Loucy (cell line): ENCODE measurements at regions not wholly inside any gene's neighbourhood (a gene's known extent, or its start where the extent isn't known, plus 50 kb on each side); places are given as distances from the start of the nearest gene placed in this dataset.

Experiments used
- H2AFZ ChIP-seq: fragments of 200-600 bp; sonication (generic); 2 replicates; pipeline ENCODE4 v1.6.0; 2016; ENCODE audit warnings: antibody characterized with exemption, mild to moderate bottlenecking, low read length, moderate library complexity
- H3F3A ChIP-seq: fragments of 200-600 bp; 2 replicates; pipeline ENCODE4 v1.6.0; 2016; ENCODE audit warnings: antibody characterized with exemption, low read depth, mild to moderate bottlenecking
- H3K27me3 ChIP-seq: fragments of 200-600 bp; sonication (generic); 2 replicates; pipeline ENCODE4 v1.6.1; 2014; ENCODE audit warnings: low read length, mild to moderate bottlenecking; ENCODE audit not compliant: insufficient read depth, poor library complexity, severe bottlenecking
- H3K36me3 ChIP-seq: fragments of 200-600 bp; sonication (generic); 2 replicates; pipeline ENCODE4 v1.6.1; 2016; ENCODE audit warnings: low read length; ENCODE audit not compliant: insufficient read depth
- H3K4me1 ChIP-seq: fragments of 200-600 bp; sonication (generic); 2 replicates; pipeline ENCODE4 v1.5.1; 2014; ENCODE audit warnings: low read length, mild to moderate bottlenecking; ENCODE audit not compliant: insufficient read depth, poor library complexity, severe bottlenecking
- H3K4me2 ChIP-seq: fragments of 200-600 bp; sonication (generic); 2 replicates; pipeline ENCODE4 v1.6.0; 2014; ENCODE audit warnings: antibody characterized with exemption, low read length, low read depth, mild to moderate bottlenecking; ENCODE audit not compliant: poor library complexity, severe bottlenecking
- H3K4me3 ChIP-seq: fragments of 200-600 bp; sonication (generic); 2 replicates; pipeline ENCODE4 v1.5.1; 2014; ENCODE audit warnings: low read length, mild to moderate bottlenecking, mixed read lengths; ENCODE audit not compliant: poor library complexity, severe bottlenecking
- H3K79me2 ChIP-seq: fragments of 200-600 bp; sonication (generic); 2 replicates; pipeline ENCODE4 v1.6.1; 2014; ENCODE audit warnings: low read length; ENCODE audit not compliant: insufficient read depth
- H3K9ac ChIP-seq: fragments of 200-600 bp; sonication (generic); 2 replicates; pipeline ENCODE4 v1.6.0; 2014; ENCODE audit warnings: mild to moderate bottlenecking, low read depth, low read length, moderate library complexity; ENCODE audit not compliant: poor library complexity, severe bottlenecking
- H3K9me2 ChIP-seq: fragments of 200-600 bp; sonication (generic); replicated peaks from 2 replicates; pipeline ENCODE4 v1.6.1; 2016; ENCODE audit warnings: low read depth, low read length, mixed read lengths
- H3K9me3 ChIP-seq: fragments of 200-600 bp; sonication (generic); 2 replicates; pipeline ENCODE4 v1.6.1; 2014; ENCODE audit warnings: mild to moderate bottlenecking, antibody characterized with exemption, low read length, low read depth; ENCODE audit not compliant: insufficient read depth
- H4K20me1 ChIP-seq: fragments of 200-600 bp; sonication (generic); 2 replicates; pipeline ENCODE4 v1.6.0; 2014; ENCODE audit warnings: antibody characterized with exemption, low read length, mild to moderate bottlenecking; ENCODE audit not compliant: insufficient read depth, poor library complexity, severe bottlenecking
- EZH2phosphoT487 ChIP-seq: fragments of 200-600 bp; IDR thresholded peaks from 2 replicates; pipeline ENCODE4 v1.6.1; 2018; ENCODE audit warnings: antibody characterized with exemption, mild to moderate bottlenecking, moderate library complexity, borderline replicate concordance
- TF ChIP-seq, protein P1 (sequence below): fragments of 200-600 bp; sonication (generic); conservative IDR thresholded peaks from 2 replicates; pipeline ENCODE4 v1.5.1; 2014; ENCODE audit warnings: mild to moderate bottlenecking, antibody characterized with exemption, low read length

DNA sequence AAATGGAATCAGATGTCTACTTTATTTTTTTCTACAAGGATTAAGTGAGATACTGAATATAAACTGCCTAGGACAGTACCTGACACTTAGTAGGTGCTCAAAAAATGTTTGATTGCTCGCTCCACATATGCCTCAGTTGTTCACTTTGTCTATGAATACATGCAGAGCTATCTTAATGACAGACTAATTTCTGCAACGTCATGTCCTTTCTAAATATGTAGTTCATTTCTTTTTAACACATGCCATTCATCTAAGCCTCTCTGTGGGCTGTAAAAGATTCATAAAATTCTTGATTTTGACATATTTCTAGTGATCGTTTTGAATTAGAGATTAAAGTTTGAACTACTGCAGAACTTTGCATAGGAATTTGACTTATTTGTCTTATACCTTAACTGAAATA, 176.3 kb upstream of the STXBP6 start:
- Histone ChIP-seq H4K20me1 (no peaks in the 10 kb centered on the region), H3K9me2 (no peaks in the 10 kb centered on the region), H3K4me3 (no peak overlapping the region), H3K4me2 (no peak overlapping the region), H2AFZ (no peak overlapping the region), H3K4me1 (no peaks in the 10 kb centered on the region), H3K79me2 (no peaks in the 10 kb centered on the region), H3F3A (no peaks in the 10 kb centered on the region), H3K27me3 (peaks cover 15% of the 10 kb centered on the region), H3K9me3 (no peaks in the 10 kb centered on the region), H3K9ac (no peak overlapping the region), H3K36me3 (no peaks in the 10 kb centered on the region)
- no peak for TF ChIP-seq EZH2phosphoT487
- TF ChIP-seq, protein P1, sequence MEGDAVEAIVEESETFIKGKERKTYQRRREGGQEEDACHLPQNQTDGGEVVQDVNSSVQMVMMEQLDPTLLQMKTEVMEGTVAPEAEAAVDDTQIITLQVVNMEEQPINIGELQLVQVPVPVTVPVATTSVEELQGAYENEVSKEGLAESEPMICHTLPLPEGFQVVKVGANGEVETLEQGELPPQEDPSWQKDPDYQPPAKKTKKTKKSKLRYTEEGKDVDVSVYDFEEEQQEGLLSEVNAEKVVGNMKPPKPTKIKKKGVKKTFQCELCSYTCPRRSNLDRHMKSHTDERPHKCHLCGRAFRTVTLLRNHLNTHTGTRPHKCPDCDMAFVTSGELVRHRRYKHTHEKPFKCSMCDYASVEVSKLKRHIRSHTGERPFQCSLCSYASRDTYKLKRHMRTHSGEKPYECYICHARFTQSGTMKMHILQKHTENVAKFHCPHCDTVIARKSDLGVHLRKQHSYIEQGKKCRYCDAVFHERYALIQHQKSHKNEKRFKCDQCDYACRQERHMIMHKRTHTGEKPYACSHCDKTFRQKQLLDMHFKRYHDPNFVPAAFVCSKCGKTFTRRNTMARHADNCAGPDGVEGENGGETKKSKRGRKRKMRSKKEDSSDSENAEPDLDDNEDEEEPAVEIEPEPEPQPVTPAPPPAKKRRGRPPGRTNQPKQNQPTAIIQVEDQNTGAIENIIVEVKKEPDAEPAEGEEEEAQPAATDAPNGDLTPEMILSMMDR: no peak

DNA sequence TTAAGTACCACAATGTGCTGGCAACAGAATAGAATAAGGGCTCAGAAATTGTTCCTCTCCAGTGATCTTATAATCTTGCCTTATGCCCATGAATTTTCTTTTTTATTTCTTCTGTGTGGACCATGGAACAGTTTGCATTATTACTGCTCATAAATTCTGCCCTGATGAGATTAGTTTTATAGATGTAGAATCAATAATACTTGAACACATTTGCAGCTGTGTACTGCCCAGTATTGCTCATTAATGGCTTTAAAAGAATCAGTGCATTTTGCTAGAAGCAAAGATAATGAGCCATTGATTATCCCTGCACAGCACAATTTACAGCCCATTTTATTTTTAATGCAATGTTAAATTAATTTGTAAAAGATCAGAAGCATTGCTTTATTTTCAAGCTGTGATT, 172.3 kb upstream of the STXBP6 start:
- Histone ChIP-seq H3K9me2 (no peaks in the 10 kb centered on the region), H3K4me1 (no peaks in the 10 kb centered on the region), H3K9me3 (no peaks in the 10 kb centered on the region), H3K4me3 (no peak overlapping the region), H3K36me3 (no peaks in the 10 kb centered on the region), H3F3A (no peaks in the 10 kb centered on the region), H3K4me2 (no peak overlapping the region), H3K9ac (no peak overlapping the region), H3K79me2 (no peaks in the 10 kb centered on the region), H3K27me3 (peaks cover 15% of the 10 kb centered on the region), H4K20me1 (no peaks in the 10 kb centered on the region), H2AFZ (no peak overlapping the region)
- TF ChIP-seq, protein P1: no peak
- TF ChIP-seq EZH2phosphoT487: no peak

DNA sequence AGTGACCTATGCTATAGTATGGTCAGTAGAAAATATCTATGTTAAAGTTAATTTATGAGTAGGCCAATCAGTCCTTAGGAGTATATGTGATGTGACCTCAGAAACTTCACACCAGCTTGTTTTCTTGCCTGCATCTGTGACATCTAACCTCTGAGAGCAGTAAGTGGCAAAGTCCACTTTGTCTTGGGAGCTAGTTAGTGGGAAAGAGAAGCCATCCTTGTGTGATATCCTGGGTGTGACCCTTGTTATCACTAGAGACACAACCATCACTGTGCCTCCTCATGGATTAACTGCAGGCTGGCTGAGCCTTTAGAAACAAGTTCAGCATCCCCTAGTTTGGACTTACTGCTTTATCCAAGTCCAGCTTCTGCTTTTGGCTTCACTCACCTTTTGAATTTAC, 170.6 kb upstream of the STXBP6 start:
- H3K4me1 ChIP-seq: no peaks in the 10 kb centered on the region
- H3K9ac ChIP-seq: no peak overlapping the region
- TF ChIP-seq EZH2phosphoT487: no peak
- TF ChIP-seq, protein P1: no peak
- peaks cover 12% of the 10 kb centered on the region for H3K27me3 ChIP-seq
- H2AFZ ChIP-seq: no peak overlapping the region
- H3K79me2 ChIP-seq: no peaks in the 10 kb centered on the region
- H3K4me2 ChIP-seq: no peak overlapping the region
- no peaks in the 10 kb centered on the region for H3K9me2 ChIP-seq
- H3K9me3 ChIP-seq: no peaks in the 10 kb centered on the region
- H3K4me3 ChIP-seq: no peak overlapping the region
- no peaks in the 10 kb centered on the region for H3F3A ChIP-seq
- no peaks in the 10 kb centered on the region for H4K20me1 ChIP-seq
- H3K36me3 ChIP-seq: no peaks in the 10 kb centered on the region
